ENCODE measurements at regions not wholly inside any gene's neighbourhood (a gene's known extent, or its start where the extent isn't known, plus 50 kb on each side); places are given as distances from the start of the nearest gene placed in this dataset.

DNA sequence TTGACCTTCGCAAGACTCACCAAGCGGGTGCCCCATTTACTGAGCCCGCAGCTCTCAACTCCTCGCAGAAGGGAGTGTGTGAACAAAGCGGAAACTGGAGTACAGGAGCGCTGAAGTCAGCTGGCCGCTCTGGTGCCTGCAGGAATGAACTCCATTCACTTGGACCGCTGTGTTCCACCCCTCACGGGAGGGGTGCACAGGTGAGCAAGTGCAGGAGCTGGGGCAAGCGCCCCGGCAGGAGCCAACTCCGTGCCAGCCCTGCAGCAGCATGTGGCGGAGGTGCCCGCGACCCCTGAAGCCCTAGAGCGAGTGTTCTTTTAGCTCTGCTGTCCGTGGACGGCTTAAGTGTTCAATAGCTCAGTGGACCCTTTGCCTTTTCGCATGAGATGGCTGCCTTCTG, 471.6 kb upstream of the ADGRL4 start:
- no TSS peak for BruUV-seq (replicated peaks)
- WGBS (ENCODE audit: low lambda C conversion rate): 40% methylated on average over 8 of the region's 19 CpGs
- no peak for ATAC-seq

More for the DNA sequence above, 471.6 kb upstream of the ADGRL4 start:
- Histone ChIP-seq H3K4me1 (ENCODE audit: insufficient read depth, low read length) (no peaks in the 10 kb centered on the region), H4K20me1 (ENCODE audit: insufficient read depth, low read length) (no peaks in the 10 kb centered on the region), H3K36me3 (replicated peaks in 1 of 2; ENCODE audit: control insufficient read depth in 1 of 2, insufficient read depth in 2 of 2, low read length in 2 of 2) (no peaks in the 10 kb centered on the region), H3K27me3 (ENCODE audit: control insufficient read depth in 1 of 2, insufficient read depth in 2 of 2, low read length in 2 of 2) (no peaks in the 10 kb centered on the region), H3K4me2 (ENCODE audit: low read depth, low read length) (no peak overlapping the region), H3K4me3 (replicated peaks in 1 of 3; ENCODE audit: insufficient read depth in 1 of 3, low read depth in 2 of 3, low read length in 3 of 3) (no peak overlapping the region), H3K79me2 (ENCODE audit: insufficient read depth, low read length) (no peaks in the 10 kb centered on the region), H3K27ac (ENCODE audit: extremely low read length, insufficient read depth, low read length) (no peak overlapping the region), H2AFZ (ENCODE audit: low read length) (no peak overlapping the region), H3K9ac (ENCODE audit: insufficient read depth, low read depth, low read length) (no peak overlapping the region), H3K9me3 (ENCODE audit: low read length) (peaks cover 68% of the 10 kb centered on the region)
- intact Hi-C loops (cut with micrococcal nuclease; ENCODE audit: unreplicated experiment): no loop called here
- no peak for TF ChIP-seq SIN3A (IDR thresholded peaks at IDR 0.05; ENCODE audit: borderline replicate concordance, low read depth, low read length)
- no peak for TF ChIP-seq ZNF724P (CRISPR knock-in tag; IDR thresholded peaks at IDR 0.05; ENCODE audit: borderline replicate concordance)
- TF ChIP-seq, protein P1, sequence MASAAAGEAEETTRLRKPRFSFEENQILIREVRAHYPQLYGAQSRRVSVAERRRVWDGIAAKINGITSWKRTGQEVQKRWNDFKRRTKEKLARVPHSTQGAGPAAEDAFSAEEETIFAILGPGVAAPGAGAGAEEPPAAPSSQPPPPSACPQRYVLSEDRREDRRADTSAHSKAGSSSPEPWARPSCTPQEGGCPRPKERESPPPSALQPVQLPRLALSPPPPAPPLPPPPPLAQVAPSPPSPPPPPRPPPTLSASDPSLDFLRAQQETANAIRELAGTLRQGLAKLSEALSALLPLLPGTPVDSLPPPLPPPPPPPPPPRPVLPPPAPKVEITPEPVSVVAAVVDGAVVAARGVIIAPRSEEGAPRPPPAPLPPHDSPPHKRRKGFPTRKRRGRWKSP (CRISPR knock-in tag; IDR thresholded peaks at IDR 0.05): no peak
- no peak for TF ChIP-seq ZBTB8A (CRISPR knock-in tag; IDR thresholded peaks at IDR 0.05; ENCODE audit: borderline replicate concordance, low read depth)
- no peak for TF ChIP-seq SETDB1 (CRISPR knock-in tag; IDR thresholded peaks at IDR 0.05; ENCODE audit: borderline replicate concordance)
- TF ChIP-seq ZNF468 (CRISPR knock-in tag; IDR thresholded peaks at IDR 0.05): no peak
- TF ChIP-seq NRL (CRISPR knock-in tag; IDR thresholded peaks at IDR 0.05; ENCODE audit: borderline replicate concordance): no peak
- TF ChIP-seq MZF1 (CRISPR knock-in tag; IDR thresholded peaks at IDR 0.05; ENCODE audit: borderline replicate concordance): no peak
- TF ChIP-seq, protein P2, sequence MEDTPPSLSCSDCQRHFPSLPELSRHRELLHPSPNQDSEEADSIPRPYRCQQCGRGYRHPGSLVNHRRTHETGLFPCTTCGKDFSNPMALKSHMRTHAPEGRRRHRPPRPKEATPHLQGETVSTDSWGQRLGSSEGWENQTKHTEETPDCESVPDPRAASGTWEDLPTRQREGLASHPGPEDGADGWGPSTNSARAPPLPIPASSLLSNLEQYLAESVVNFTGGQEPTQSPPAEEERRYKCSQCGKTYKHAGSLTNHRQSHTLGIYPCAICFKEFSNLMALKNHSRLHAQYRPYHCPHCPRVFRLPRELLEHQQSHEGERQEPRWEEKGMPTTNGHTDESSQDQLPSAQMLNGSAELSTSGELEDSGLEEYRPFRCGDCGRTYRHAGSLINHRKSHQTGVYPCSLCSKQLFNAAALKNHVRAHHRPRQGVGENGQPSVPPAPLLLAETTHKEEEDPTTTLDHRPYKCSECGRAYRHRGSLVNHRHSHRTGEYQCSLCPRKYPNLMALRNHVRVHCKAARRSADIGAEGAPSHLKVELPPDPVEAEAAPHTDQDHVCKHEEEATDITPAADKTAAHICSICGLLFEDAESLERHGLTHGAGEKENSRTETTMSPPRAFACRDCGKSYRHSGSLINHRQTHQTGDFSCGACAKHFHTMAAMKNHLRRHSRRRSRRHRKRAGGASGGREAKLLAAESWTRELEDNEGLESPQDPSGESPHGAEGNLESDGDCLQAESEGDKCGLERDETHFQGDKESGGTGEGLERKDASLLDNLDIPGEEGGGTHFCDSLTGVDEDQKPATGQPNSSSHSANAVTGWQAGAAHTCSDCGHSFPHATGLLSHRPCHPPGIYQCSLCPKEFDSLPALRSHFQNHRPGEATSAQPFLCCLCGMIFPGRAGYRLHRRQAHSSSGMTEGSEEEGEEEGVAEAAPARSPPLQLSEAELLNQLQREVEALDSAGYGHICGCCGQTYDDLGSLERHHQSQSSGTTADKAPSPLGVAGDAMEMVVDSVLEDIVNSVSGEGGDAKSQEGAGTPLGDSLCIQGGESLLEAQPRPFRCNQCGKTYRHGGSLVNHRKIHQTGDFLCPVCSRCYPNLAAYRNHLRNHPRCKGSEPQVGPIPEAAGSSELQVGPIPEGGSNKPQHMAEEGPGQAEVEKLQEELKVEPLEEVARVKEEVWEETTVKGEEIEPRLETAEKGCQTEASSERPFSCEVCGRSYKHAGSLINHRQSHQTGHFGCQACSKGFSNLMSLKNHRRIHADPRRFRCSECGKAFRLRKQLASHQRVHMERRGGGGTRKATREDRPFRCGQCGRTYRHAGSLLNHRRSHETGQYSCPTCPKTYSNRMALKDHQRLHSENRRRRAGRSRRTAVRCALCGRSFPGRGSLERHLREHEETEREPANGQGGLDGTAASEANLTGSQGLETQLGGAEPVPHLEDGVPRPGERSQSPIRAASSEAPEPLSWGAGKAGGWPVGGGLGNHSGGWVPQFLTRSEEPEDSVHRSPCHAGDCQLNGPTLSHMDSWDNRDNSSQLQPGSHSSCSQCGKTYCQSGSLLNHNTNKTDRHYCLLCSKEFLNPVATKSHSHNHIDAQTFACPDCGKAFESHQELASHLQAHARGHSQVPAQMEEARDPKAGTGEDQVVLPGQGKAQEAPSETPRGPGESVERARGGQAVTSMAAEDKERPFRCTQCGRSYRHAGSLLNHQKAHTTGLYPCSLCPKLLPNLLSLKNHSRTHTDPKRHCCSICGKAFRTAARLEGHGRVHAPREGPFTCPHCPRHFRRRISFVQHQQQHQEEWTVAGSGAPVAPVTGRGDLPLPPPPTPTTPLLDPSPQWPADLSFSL (CRISPR knock-in tag; IDR thresholded peaks at IDR 0.05): no peak
- no peak for TF ChIP-seq TBX3 (IDR thresholded peaks at IDR 0.05; ENCODE audit: borderline replicate concordance)
- no peak for TF ChIP-seq ATF7 (IDR thresholded peaks at IDR 0.05)
- no peak for TF ChIP-seq ATF7 (CRISPR knock-in tag; IDR thresholded peaks at IDR 0.05)
- no peak for TF ChIP-seq SP140L (CRISPR knock-in tag; IDR thresholded peaks at IDR 0.05; ENCODE audit: borderline replicate concordance)
- TF ChIP-seq ZNF547 (CRISPR knock-in tag; IDR thresholded peaks at IDR 0.05): no peak
- no peak for TF ChIP-seq RNF2 (conservative IDR thresholded peaks at IDR 0.05; ENCODE audit: low read depth)
- no peak for TF ChIP-seq CHD2 (IDR thresholded peaks at IDR 0.05; ENCODE audit: low read depth, low read length)
- TF ChIP-seq, protein P3, sequence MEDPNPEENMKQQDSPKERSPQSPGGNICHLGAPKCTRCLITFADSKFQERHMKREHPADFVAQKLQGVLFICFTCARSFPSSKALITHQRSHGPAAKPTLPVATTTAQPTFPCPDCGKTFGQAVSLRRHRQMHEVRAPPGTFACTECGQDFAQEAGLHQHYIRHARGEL (CRISPR knock-in tag; IDR thresholded peaks at IDR 0.05): no peak
- no peak for FAIRE-seq
- ChIA-PET CTCF (ENCODE audit: low intra/inter-chr PET ratio, low total read pairs) (no interaction called here), POLR2A (no interaction called here)
- in situ Hi-C loops (cut with HindIII; ENCODE audit: extremely low pct_ligation_motif_present, low pct_unique_long_range_greater_than_20kb): no loop called here
- DNase-seq (ENCODE audit: low spot score): no peak

Measured in HepG2 (cell line).